Hypothalamus (tissue), 51 donors: ENCODE measurements at regions not wholly inside any gene's neighbourhood (a gene's known extent, or its start where the extent isn't known, plus 50 kb on each side); places are given as distances from the start of the nearest gene placed in this dataset.

Experiments
- DNase-seq, 51 donors: peaks; one replicate each; lab custom pipeline; 2025; lab: John Stamatoyannopoulos, UW

DNA sequence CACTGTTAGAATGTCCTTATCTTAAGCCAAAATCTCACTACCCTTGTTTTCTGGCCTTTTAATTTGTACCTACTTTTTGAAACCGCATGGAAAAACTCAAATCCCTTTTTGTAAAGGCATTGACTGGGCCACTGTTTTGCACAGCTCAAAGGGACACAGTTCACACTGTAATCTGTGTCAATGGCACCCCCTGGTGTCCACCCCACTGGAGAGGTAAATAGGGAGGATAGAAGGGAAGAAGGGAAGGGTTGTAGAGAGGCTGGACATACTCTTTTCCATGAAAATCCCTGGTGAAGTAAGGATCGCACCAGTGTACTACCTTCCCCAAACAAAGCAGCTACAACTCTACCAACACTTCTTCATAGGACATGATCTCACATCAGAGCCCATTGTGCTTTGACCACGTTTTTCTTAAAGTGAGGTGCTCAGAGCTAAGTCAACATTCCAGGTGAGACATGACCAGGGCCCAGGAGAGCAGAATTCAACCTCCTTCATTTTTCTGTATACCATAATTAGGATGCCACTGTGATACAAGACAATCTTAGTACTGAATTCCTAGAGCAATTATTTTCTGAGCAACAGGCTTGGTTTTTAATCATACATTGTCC is 92.4 kb upstream of the RMDN2 start:
- DNase-seq, result peak in 46 of 51 donors; percentile 2 to 83 (median 46)

DNA sequence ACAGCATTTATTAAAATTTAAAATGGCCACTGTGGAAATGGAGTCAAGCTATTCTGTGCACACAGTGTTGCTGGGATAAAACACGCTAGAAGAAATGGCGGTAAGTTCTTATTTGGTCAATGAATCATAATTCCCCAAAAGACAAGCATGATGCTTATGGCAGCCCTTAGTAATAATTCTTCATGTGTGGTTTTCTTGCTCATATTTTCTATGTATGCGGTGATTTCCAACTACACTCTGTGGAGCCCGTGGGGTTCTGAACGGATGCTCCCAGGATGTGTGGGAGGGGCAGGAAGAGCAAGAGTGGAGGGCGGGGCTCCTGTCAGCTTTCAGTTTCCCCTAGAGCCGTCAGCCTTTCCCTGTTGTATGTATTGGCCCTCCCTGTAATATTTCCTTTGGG is 91.7 kb upstream of the RMDN2 start:
- DNase-seq, result no peak

DNA sequence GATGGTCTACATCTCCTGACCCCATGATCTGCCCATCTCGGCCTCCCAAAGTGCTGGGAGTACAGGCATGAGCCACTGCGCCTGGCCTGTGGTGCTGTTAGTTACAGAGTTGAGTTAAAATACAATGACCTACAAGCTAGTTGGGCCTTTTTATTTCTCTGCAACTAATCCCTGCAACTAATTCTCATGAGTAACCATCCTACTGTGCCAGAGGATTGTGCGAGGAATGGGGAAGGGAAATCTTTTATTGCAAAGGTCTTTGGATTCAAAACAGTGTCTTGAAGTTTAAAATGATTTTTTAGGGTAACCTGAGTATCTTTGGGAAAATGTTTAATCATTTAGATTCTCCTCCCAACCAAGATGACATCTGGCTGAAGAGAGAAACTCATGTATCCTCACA is 88.8 kb upstream of the RMDN2 start:
- DNase-seq, result no peak

DNA sequence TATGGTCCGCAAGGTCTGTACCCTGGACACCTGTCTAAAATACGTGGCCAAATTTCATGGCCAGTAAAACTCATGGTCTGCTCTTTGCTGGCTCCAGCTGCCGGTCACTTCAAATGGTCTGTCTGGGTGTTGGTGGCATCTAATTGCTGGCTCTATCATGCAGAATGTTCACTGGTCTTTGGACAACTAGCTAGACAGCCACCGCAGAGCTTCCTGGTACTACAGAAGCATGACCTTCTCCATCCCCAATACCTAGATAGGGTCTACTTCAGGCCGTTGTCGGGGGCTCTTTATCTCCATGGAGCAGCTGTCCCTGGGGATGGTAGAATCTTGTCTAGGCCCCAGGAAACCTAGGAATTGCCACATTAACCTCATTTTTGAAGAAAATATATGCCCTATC is 88.4 kb upstream of the RMDN2 start:
- no peak for DNase-seq

DNA sequence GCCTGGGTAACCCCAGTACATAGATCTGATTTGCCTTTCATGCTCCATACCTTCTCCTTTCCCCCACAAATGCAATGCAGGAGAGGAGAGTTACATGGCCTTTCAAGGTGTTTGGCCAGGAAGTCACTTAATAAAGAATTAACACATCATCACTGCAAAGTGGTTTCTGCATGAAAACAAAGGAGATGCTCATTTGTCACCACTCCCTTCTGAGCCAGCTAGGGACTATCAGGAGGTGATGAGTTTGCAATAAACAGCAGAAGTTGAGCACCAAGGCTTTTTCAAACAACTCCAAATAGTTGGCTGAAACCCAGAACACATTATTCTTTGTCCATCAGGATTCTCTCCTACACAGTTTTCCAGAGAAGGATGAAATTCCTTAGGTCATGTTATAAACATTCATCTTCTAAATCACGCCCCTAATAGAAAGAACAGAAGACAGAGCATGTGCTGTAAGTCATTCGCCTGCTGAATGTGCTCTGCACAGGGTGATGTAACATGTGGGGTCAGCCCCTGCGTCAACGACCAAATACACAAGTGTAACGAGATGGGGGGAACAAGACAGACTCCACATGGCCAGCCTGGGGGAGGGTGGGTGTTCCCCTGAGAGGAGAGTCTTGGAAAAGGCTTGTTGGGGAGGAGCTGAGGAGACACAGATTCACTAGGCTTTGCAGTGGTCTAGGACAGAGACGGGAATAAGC is 87.3 kb upstream of the RMDN2 start:
- no peak for DNase-seq

DNA sequence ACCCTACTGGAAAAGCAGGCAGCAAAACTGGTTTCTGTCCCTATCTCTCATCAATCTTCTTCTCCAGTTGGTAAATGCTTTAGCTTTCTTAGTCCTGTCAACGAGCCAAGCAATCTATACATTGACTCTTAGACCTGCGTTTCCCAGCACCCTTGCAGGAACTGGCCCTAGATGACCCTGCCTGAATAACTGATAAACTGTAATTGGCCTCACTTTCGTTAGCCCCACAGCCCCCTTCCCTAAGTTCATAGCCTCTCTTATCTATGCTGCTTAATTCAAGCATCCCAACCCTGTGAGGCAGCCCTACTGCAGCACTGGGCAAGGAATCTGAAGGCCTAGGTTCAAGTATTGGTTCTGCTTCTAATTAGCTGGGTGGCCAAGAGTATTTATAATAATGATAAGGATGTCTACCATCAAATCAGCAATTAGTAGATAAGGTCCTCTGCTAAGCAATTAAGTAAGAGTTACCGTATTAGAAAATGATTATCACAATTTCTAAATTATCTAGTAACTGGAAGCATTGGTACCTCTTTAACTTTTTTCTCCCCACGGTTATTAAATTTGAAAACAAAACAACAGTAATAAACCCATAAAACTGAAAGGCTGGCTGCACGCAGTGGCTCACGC is 86.4 kb upstream of the RMDN2 start:
- no peak for DNase-seq

DNA sequence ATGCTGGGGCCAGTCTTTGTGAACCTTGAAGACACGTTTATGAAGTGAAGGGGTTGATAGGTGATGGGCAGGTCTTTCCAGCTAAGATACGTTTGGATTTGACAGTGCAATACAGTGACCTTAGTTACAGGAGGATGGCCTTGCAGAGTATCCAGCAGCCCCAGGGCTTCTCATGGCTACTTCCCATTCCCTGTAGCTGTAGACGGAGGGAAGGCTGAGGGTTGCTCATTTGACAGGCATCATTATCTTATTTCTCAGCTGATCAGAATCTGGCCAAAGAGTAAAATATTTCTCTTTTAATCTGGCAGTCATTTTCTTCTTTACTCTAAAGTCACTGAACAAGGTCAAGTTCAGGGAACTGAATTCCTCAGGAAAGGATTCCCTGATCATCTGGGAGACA is 85.1 kb upstream of the RMDN2 start:
- DNase-seq, result no peak

DNA sequence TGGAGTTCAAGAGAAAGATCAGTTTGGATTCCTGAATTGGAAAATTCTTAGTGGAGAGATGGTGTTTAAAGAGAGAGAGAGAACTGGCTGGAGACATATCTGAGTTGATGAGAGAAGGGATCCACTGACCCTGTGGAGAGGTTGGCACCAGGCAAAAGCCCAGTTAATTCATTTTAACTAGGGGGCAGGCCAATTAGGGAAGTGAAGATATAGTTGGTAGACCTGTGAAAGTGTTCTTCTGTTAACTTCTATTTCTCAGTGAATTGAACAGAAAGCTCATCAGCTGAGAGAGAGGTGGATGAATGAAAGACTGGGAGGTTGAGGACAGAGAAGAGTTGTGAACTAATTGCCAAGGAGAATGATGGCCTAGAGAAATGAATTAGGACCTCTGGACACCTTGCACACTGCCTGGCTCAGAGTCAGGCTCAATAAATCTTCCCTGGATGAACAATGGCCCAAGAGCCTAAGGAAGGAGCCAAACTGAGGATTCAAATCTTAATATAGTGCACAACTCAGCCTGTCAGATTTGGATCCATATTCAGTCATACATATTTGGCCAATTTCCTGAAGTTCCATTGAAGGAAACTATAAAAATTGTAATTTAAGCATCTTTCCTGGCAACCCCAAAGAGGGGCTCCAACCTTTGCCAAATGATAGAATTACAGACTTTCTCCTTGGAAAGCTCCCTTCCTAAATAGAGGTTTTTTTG is 82.2 kb upstream of the RMDN2 start:
- DNase-seq, result no peak

DNA sequence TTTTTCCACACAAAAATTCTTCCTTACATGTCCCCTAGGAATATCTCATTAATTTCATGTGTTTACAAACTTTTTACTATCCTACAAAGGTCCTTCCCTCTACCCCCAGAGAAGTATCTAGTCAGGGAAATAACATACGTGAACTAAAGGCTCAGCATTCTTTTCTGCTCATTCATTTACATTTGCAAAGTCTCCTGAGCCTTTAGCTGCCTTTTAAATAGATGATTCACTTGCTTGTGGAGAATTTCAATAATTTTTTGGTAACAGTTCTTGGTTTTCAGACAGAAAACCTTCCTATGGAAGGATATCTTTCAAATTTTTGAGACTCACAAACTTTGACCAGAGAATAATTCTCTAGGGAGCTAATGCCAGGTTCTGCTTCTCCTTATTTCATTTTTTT is 81.5 kb upstream of the RMDN2 start:
- no peak for DNase-seq

DNA sequence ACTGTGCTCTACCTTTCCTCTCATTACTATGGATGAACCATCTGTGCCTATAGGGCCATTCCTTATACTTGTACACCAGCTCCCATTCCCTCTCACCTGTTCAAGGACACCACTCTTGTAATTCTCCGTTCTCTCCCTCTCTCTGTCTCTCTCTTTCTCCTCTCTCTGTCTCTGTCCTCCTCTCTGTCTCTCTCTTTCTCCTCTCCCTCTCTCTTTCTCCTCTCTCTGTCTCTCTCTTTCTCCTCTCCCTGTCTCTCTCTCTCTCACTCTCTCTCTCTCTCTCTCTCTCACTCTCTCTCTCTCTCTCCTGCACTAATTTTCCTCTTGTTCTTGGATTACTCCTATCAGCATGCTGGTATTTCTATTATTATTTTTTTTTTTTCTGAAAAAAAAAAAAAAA is 78.9 kb upstream of the RMDN2 start:
- no peak for DNase-seq

DNA sequence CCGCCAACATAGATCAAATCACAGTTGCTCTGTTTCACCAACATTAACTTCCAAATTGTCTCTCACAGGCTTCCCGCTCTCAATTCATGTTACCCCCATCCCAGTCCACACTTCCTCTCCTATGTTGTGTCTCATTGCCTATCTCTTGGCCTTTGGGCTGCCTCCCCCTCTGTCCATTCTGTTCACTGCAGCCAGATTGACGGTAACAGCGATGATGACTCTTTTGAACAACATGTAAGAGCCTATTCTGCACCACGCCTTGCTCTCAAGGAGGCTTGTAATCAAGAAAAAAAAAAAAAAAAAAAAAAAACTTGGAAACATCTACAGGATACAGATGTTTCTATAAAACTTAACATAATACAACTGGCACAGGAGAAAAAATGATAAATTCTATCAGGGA is 77.3 kb upstream of the RMDN2 start:
- no peak for DNase-seq

DNA sequence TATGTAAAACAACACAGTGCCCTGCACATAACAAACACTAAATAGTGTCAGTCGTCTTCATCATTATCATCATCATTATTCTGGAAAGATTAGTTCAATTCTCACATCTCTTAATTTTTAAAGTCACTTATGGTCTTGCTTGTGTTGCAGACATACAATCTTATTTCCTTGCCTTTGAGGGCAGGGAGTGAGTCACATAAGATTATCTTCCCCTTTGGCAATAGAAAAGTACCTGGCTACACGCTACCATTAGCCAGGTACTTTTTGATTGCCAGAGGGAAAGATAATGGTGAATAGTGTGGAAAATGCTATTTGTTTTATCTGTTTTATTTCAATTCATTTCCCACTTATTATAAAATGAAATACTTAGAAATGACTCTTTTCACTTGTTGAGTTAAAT is 76.6 kb upstream of the RMDN2 start:
- DNase-seq, result no peak

DNA sequence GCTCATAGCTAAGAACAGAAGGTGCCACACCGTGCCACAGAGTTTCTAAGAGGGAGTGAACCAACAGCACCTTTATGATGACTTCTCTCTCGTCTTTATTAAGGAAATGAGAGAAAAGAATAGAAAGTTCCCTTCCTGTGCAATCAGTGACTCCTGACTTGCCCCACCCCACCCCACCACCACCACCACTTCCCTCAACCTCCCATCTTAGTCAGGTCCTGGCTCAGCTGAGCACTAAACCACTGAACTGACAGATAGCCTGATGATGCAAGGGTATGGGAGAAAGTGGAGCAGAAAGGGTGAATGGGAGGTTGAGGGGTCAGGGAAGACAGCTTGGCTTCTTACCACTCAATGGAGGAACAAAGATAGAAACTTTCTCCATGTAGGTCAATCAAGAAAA is 75.2 kb upstream of the RMDN2 start:
- no peak for DNase-seq

DNA sequence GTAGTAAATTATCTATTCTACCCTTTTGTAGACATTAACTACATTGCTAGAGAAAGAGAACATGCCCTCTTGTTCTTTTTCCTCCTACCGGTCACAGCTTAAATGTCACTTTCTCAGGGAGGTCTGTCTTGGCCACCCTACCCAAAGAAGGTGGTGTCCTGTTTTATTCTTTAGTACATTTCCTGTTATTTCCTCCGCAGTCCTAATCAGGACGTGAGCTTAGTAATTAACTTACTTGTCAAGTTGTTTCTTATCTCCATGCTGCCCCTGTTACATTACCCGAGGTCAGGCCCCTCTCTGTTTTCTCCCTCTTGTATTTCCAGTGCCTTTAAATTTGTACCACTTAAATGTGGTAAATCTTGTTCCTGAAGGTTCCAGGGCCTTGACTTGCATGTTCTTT is 73.7 kb upstream of the RMDN2 start:
- no peak for DNase-seq

DNA sequence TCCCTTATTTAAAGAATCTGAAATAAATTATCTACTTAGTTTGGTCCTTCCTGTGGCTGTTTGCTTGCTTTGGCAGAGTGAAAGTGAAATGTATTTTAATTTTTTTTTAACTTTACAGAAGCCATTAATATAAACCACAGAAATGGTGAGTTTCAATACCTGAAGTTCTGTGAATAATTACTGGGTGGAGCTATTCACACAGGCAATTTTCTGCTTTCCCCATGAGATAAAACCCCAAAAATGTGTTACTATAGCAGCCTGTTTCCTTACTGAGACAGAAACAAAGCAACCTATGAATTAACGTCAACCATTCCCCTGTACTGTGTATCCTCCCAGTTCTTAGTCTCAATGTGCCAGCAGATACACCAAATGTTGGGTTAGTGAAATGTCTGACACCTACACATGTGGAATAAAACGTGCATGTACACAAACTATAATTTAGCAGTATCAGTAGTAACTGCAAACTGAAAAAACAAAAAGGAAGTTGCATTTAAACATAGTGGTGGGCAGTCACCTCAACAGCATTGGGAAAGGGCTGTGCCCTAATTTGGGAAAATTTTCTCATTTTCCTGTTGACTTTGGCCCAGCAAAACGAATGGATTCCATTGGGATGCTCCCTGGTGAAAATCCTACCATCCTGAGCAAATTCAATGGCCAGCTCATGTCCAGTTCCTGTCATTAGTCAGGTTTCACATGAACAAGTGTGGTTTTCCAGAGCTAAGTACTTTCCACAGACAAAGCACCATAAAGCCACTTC is 73.1 kb upstream of the RMDN2 start:
- no peak for DNase-seq

DNA sequence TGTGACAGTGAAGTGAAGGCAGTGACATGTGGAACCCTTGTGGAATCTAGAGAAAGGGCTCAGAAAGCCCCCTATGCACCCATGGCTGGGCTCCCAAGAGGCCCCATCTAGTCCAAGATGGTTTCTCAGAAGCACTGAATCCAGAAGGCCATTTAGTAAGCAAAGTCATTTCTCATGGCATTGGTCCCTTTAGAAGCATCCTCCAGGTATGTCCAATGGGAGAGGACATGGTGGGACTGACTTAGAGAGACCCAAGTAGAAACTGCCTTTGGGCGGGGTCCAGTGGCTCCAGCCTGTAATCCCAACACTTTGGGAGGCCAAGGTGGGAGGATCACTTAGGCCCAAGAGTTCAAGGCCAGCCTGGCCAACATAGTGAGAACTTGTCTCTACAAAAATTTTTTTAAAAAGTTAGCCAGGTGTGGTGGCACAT is 72.5 kb upstream of the RMDN2 start:
- DNase-seq, result no peak

DNA sequence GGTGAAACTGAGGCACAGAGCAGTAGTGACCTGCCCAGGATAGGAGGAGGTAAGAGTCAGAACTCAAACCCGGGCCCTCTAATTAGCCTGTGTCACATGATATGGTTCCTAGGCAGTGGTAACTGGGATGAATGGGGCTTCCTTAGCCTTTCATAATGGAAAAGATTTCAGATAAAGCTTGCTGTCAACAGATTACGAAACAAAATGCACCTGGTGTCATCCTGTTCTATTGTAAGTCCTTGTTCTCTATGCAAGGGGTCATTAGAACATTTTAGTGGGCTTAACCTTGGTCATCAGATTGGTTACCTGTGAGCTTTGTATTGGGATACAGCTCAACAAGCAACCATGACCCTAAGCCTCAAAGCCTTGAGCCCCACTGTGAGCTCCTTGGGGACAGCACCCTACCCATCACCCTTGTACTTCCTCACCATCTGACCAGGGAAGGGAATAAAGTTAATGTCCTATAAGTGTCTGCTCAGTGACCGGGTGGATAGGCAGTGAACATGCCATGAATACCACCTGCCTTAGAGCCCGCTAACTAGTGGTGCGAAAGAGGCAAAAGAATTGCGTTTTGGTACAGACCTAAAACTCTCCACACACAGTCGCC is 70.3 kb upstream of the RMDN2 start:
- DNase-seq, result no peak

DNA sequence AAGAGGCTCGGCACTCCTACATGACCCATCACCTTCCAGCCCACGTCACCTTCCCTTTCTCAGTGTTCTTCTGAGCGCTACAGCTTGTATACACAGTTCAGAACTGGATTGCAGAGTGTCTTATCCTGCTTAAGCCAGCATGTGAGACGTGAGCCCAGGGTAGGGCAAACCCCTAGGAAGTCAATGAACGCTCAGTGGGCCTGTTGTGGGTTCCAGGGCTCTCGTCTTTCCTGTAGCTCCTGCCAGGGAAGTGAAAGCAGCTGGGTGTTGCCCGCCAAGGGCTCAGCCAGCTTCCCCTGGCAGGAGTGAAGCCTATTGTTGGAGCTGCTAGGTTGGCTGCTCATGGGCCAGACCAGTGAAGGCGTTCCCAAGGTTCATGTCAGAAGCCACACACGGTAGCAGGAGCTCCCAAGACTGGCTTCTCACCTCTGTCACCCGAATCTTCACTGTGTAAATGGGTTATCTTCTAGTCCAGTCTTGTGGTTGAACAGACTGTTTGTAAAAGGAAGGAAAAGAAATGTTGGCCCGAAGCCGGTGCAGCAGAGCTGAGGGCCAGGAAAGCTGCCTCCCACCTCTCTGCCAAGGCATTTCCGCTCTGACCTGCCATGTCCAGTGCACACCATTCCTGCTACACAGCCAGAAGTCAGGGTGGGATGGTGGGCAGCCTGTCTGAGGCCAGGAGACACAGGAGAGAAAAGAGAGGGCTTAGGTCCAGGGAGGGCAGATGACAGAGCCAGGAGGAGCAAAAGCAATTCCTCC is 69.6 kb upstream of the RMDN2 start:
- peak in 5 of 51 donors; percentile 1 to 21 (median 3) for DNase-seq

DNA sequence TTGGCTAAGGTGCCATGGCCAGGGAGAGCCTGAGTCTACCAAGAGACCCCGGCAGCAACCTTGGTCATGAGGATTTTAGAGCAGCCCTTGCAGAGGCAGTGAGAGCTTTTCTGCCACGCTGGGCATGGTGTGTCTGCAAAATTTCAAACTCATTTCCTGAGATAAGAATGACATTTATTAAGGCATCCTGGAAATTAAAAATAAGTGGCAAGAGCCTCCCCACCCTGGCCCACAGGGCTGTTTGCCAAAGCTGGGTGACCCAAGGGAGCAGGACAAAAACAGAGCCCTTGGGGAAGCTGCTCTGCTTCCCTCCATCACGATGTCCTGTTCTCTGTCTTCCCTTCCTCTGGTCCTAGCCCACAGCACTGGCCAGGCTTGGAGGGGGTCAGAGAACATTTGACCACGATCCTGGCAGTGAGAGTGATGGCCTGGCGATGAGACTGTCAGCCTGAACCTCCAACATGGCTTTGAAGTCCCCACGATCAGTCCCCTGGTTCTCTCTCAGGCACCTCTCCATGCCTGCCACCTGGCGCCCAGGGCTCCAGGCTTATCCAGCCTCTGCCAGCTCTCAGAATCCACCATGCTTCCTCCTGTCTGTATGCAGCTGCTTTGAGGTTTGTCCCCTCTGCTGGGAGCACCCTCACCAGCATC is 68.9 kb upstream of the RMDN2 start:
- DNase-seq, result no peak
